GM10847 (cell line): ENCODE measurements at regions not wholly inside any gene's neighbourhood (a gene's known extent, or its start where the extent isn't known, plus 50 kb on each side); places are given as distances from the start of the nearest gene placed in this dataset.

Experiments
- POLR2A ChIP-seq: IDR thresholded peaks from 2 replicates; pipeline ENCODE4 v1.6.1; 2011; ENCODE audit not compliant: insufficient read length; ENCODE audit errors: extremely low read depth

- TF ChIP-seq POLR2A: no peak
Observed at GRCh38 chr15:26477044-26477443, 295.8 kb downstream of the GABRB3 start.

- TF ChIP-seq POLR2A: no peak
Observed at GRCh38 chr15:26475554-26475953, 297.3 kb downstream of the GABRB3 start.

DNA sequence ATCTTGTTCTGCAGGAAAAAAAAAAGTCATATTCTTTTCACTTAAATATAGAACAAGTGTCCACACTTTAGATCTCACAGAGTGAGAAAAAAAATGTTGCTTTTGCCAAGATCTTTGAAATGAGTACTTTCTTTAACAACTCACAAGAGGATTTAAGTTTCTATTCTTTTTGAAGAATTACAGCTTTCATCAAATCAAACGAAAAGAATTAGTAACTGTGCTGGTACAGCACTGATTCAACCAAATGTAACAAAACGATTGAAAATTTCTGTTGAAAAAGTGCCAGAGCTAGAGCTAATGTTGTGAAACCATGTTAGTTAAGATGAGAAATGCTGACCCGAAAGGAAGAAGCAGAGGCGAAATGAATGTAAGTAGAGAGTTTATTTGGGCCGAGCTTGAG is 300.2 kb downstream of the GABRB3 start:
- no peak for TF ChIP-seq POLR2A

- no peak for TF ChIP-seq POLR2A
Observed at GRCh38 chr15:26461847-26462608, 310.8 kb downstream of the GABRB3 start.

DNA sequence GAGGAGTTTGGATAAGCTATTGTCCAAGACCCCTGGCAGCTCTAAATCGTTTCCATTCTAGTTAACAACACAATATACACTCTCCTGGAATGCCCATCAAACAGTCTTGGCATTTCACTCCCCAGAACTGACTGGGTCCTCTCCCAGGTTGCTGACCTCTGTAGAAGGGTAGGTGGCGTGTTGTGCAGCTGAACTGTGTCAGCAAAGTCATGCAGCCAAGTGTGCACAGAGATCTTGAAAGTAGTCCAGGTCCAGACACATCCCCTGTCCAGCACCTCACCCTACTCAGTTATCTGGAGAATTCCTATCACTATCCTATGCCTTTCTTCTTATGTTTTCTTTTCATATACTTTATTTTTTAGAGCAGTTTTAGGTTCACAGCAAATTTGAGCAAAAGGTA is 312.7 kb downstream of the GABRB3 start:
- TF ChIP-seq POLR2A: no peak

- no peak for TF ChIP-seq POLR2A
Observed at GRCh38 chr15:26455828-26456227, 317.0 kb downstream of the GABRB3 start.

DNA sequence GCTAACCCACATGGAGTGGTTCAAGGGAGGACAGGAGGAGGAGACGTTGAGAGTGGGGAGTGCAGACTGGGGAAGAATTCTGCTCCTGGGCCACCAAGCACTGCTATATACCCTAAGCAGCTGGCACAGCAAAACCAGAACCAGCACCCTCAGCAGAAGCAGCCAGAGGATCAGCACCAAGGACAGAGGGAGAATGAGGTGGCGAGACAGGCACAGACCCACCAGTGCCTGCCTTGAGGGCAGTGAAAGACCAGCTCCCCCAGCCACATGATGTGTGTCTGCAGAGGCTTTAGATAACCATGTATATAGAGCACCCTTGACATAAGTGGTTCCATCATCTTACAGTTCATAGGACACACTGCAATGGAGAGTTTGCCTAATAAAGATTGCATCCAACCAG is 319.0 kb downstream of the GABRB3 start:
- TF ChIP-seq POLR2A: no peak

- TF ChIP-seq POLR2A: no peak
Observed at GRCh38 chr15:26451995-26452394, 320.9 kb downstream of the GABRB3 start.

DNA sequence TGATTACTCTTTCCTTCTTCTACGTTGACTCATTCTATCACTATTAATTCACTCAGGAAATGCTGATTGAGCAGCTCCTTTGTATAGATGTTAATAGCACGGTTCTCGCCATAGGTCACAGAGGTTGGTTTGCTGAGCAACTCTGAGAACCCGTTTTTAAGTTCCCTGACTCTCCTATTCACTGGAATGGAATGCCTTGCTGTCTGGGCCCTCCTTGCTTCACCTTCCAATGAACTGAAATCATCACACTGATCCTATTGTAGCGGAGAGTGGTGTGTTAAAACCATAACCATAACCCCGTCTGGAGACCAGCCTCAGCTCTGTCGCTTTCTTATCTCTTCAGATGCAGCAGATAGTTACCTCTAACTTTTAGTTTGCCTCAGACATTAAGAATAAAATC is 323.6 kb downstream of the GABRB3 start:
- no peak for TF ChIP-seq POLR2A

- TF ChIP-seq POLR2A: no peak
Observed at GRCh38 chr15:26443321-26443720, 329.5 kb downstream of the GABRB3 start.

GRCh38 chr15:26442680-26443079 is 330.2 kb downstream of the GABRB3 start:
- TF ChIP-seq POLR2A: no peak

GRCh38 chr15:26439681-26440080 is 333.2 kb downstream of the GABRB3 start:
- TF ChIP-seq POLR2A: no peak

GRCh38 chr15:26438718-26439117 is 334.1 kb downstream of the GABRB3 start:
- no peak for TF ChIP-seq POLR2A

GRCh38 chr15:26438316-26438715 is 334.6 kb downstream of the GABRB3 start:
- no peak for TF ChIP-seq POLR2A

DNA sequence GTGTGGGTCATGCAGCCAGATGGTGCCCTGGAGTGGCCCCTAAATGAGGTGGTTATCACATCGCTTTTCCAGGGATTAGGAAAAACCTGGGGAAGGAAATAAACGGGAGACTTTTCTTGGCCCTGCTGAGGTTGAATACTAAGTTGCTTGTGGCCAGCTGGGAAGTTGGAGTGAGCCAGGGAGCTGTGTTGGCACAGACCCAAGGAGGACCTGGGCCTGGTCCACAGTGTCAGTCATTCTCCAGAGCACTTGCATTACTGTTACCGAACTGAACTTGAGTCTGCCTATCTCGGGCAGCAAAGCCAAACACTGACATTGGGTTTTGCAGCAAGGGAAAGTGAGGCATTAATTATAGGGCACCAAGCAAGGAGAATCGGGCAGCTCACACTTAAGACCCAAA is 339.0 kb downstream of the GABRB3 start:
- TF ChIP-seq POLR2A: no peak

GRCh38 chr15:26433060-26433459 is 339.8 kb downstream of the GABRB3 start:
- TF ChIP-seq POLR2A: no peak

DNA sequence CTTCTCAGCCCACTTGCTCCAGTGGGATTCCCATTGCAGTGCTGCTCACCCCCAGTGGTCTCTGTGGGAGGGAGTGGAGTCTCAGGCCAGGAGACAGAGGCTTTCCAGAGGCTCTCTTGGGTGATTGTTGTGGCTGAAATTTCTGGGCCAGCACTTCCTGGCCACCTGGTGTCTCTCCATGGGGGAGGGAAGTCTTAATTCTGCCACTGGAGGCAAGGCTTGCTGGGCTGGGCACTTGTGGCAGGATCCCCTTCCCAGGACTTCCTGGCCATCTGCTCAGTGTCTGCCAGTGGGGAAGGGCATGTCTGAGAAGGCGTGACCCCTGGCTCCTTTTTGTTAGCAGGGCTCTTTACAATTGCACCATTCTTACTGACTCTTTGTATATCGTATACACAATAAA is 351.8 kb downstream of the GABRB3 start:
- TF ChIP-seq POLR2A: no peak
